IMR-90 (cell line): ENCODE measurements at regions not wholly inside any gene's neighbourhood (a gene's known extent, or its start where the extent isn't known, plus 50 kb on each side); places are given as distances from the start of the nearest gene placed in this dataset.

ENCODE experiments used
- ATAC-seq: fragments of 200-7000 bp; cut with Tn5 transposase; 2 replicates; pipeline ENCODE4 v1.9.1; 2020; ENCODE audit warnings: low read depth, mild to moderate bottlenecking, moderate library complexity
- BruUV-seq: library from RNA; stranded (reverse); fragments of 400-500 nt; replicated peaks from 2 replicates; lab custom pipeline; 2021; lab: Mats Ljungman, UMichigan
- CTCF ChIA-PET: fragments of 300-600 bp; formaldehyde crosslinking; extraction: SDS; loops from one replicate; lab custom pipeline; 2021; ENCODE audit warnings: antibody characterized with exemption; lab: Yijun Ruan, JAX
- POLR2A ChIA-PET: fragments of 300-600 bp; sonication (Branson Sonifier 250); formaldehyde crosslinking; loops from one replicate; lab custom pipeline; 2022; ENCODE audit warnings: antibody characterized with exemption; ENCODE audit not compliant: unreplicated experiment; lab: Charles Lee
- DNase-seq: peaks from one replicate; pipeline ENCODE4 v3.0.0; 2013
- H2AFZ ChIP-seq: replicated peaks from 2 replicates; pipeline ENCODE3; 2013; ENCODE audit warnings: low read length, mild to moderate bottlenecking; ENCODE audit not compliant: poor library complexity
- H2AK5ac ChIP-seq: 2 replicates; pipeline ENCODE4 v1.6.1; 2013; ENCODE audit warnings: low read depth, low read length, inconsistent platforms
- H2AK9ac ChIP-seq: replicated peaks from 2 replicates; pipeline ENCODE3; 2013; ENCODE audit warnings: mild to moderate bottlenecking, low read depth, low read length, moderate library complexity; ENCODE audit not compliant: poor library complexity
- H2BK120ac ChIP-seq: 2 replicates; pipeline ENCODE4 v1.6.1; 2013; ENCODE audit warnings: low read depth, low read length, inconsistent platforms
- H2BK15ac ChIP-seq: 3 replicates; pipeline ENCODE4 v1.6.1; 2013; ENCODE audit warnings: low read depth, low read length, inconsistent platforms
- H2BK20ac ChIP-seq: 2 replicates; pipeline ENCODE4 v1.6.1; 2013; ENCODE audit warnings: low read depth, mild to moderate bottlenecking, inconsistent platforms, low read length, moderate library complexity
- H2BK5ac ChIP-seq: 2 replicates; pipeline ENCODE4 v1.6.1; 2013; ENCODE audit warnings: mild to moderate bottlenecking, low read depth, low read length, inconsistent platforms; ENCODE audit not compliant: poor library complexity, severe bottlenecking
- H3K14ac ChIP-seq: replicated peaks from 2 replicates; pipeline ENCODE4 v1.6.1; 2013; ENCODE audit warnings: low read depth, low read length, inconsistent platforms
- H3K18ac ChIP-seq: 2 replicates; pipeline ENCODE4 v1.6.1; 2013; ENCODE audit warnings: low read depth, low read length, control low read depth
- H3K23ac ChIP-seq: 2 replicates; pipeline ENCODE4 v1.6.1; 2013; ENCODE audit warnings: low read depth, low read length, inconsistent platforms
- H3K27ac ChIP-seq: 2 replicates; pipeline ENCODE4 v1.5.1; 2013; ENCODE audit warnings: mild to moderate bottlenecking, control low read depth, low read length; ENCODE audit not compliant: insufficient read depth
- H3K27me3 ChIP-seq: 2 replicates; pipeline ENCODE4 v1.6.1; 2013; ENCODE audit warnings: low read length; ENCODE audit not compliant: control insufficient read depth, insufficient read depth
- H3K36me3 ChIP-seq: 2 replicates; pipeline ENCODE4 v1.6.1; 2013; ENCODE audit warnings: low read length, mixed read lengths; ENCODE audit not compliant: control insufficient read depth, insufficient read depth
- H3K4ac ChIP-seq: 2 replicates; pipeline ENCODE4 v1.6.1; 2013; ENCODE audit warnings: low read depth, low read length, inconsistent platforms
- H3K4me1 ChIP-seq: 2 replicates; pipeline ENCODE4 v1.6.1; 2013; ENCODE audit warnings: low read length, mixed read lengths; ENCODE audit not compliant: control insufficient read depth, insufficient read depth
- H3K4me2 ChIP-seq: 2 replicates; pipeline ENCODE4 v1.6.1; 2013; ENCODE audit warnings: low read depth, mild to moderate bottlenecking, control low read depth, low read length, moderate library complexity
- H3K4me3 ChIP-seq: 2 replicates; pipeline ENCODE4 v1.5.1; 2013; ENCODE audit warnings: low read depth, mild to moderate bottlenecking, control low read depth, low read length, moderate library complexity; ENCODE audit not compliant: insufficient read depth
- H3K56ac ChIP-seq: 2 replicates; pipeline ENCODE4 v1.6.1; 2013; ENCODE audit warnings: low read length, inconsistent platforms; ENCODE audit not compliant: insufficient read depth; ENCODE audit errors: extremely low read depth
- H3K79me1 ChIP-seq, 2 experiments: 2 replicates each; pipeline ENCODE4 v1.6.1; 2013; ENCODE audit warnings: low read length in 2 of 2, inconsistent platforms in 1 of 2, low read depth in 1 of 2
- H3K9ac ChIP-seq: 2 replicates; pipeline ENCODE4 v1.6.1; 2013; ENCODE audit warnings: low read depth, low read length, control low read depth
- H3K9me1 ChIP-seq: 2 replicates; pipeline ENCODE4 v1.6.1; 2013; ENCODE audit warnings: low read length, inconsistent platforms; ENCODE audit not compliant: insufficient read depth
- H3K9me3 ChIP-seq: 2 replicates; pipeline ENCODE4 v1.6.1; 2013; ENCODE audit warnings: low read length; ENCODE audit not compliant: control insufficient read depth, insufficient read depth
- H4K20me1 ChIP-seq: 2 replicates; pipeline ENCODE4 v1.6.1; 2013; ENCODE audit warnings: low read length, inconsistent platforms; ENCODE audit not compliant: insufficient read depth
- H4K5ac ChIP-seq: 2 replicates; pipeline ENCODE4 v1.6.1; 2013; ENCODE audit warnings: mild to moderate bottlenecking, low read depth, low read length, control low read depth
- H4K8ac ChIP-seq, 2 experiments: 2 replicates each; pipeline ENCODE4 v1.6.1; 2013; ENCODE audit warnings: low read depth in 2 of 2, low read length in 2 of 2, control low read depth in 1 of 2, inconsistent platforms in 1 of 2
- H4K91ac ChIP-seq: 2 replicates; pipeline ENCODE4 v1.6.1; 2013; ENCODE audit warnings: low read depth, low read length, inconsistent platforms; ENCODE audit not compliant: insufficient read depth
- CEBPB ChIP-seq: IDR thresholded peaks from 2 replicates; pipeline ENCODE4 v1.6.1; 2012; ENCODE audit warnings: low read depth, low read length, improper control_type of control experiment
- RAD21 ChIP-seq: IDR thresholded peaks from 2 replicates; pipeline ENCODE4 v1.6.1; 2012; ENCODE audit warnings: low read length, improper control_type of control experiment
- SMC3 ChIP-seq: fragments of 150-350 bp; IDR thresholded peaks from 2 replicates; pipeline ENCODE4 v1.6.1; 2016; ENCODE audit warnings: low read depth, mild to moderate bottlenecking, antibody characterized with exemption, low read length, moderate library complexity
- USF2 ChIP-seq: fragments of 150-350 bp; IDR thresholded peaks from 2 replicates; pipeline ENCODE4 v1.6.1; 2017; ENCODE audit warnings: mild to moderate bottlenecking, antibody characterized with exemption, low read length, low read depth
- dilution Hi-C: fragments of 300-500 bp; cut with HindIII; formaldehyde crosslinking; loops from one replicate; pipeline ENCODE4 v1.14.3; 2018; ENCODE audit warnings: low sequenced_read_pairs; ENCODE audit not compliant: unreplicated experiment
- in situ Hi-C: fragments of 300-500 bp; cut with MboI; formaldehyde crosslinking; loops from 3 replicates; pipeline ENCODE4 v1.14.3; 2019; ENCODE audit warnings: low sequenced_read_pairs, inconsistent platforms, mixed read lengths
- intact Hi-C: fragments of 100-400 bp; cut with micrococcal nuclease; formaldehyde crosslinking; loops from 2 replicates; pipeline ENCODE4 v1.10.0; 2022

DNA sequence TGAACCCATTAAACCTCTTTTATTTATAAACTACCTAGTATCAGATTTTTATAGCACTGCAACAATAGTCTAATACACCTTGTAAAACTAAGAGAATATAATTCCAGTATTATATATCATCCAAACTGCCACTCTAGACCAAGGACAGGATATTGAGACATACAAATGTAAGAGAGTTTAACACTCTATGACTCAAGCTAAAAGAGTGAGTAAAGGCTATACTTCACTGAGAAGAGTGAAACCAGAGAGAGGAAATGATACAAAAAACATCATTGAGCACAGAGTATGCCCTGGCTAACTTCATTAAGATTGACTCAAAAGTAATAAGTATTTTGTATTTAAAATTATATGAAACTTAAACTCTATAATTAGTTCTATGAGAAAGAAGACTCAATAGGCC lies 1951.9 kb upstream of the SEL1L start:
- CTCF ChIA-PET: no interaction called here
- Histone ChIP-seq H3K27me3 (no peaks in the 10 kb centered on the region), H3K4me1 (0 out of 2 replicates have a peak, but pooled peaks cover 1% of the 10 kb centered on the region), H3K9me3 (no peaks in the 10 kb centered on the region), H3K18ac (no peak overlapping the region), H2BK120ac (no peak overlapping the region), H4K5ac (no peak overlapping the region), H2BK15ac (no peak overlapping the region), H2BK20ac (no peak overlapping the region), H3K4ac (no peak overlapping the region), H2AFZ (no peak overlapping the region), H3K9ac (no peak overlapping the region), H3K27ac (no peak overlapping the region), H3K4me3 (no peak overlapping the region), H3K36me3 (no peaks in the 10 kb centered on the region), H4K20me1 (no peaks in the 10 kb centered on the region), H3K14ac (no peak overlapping the region), H2AK9ac (no peak overlapping the region), H4K8ac (no peak overlapping the region), H3K9me1 (no peaks in the 10 kb centered on the region), H3K23ac (no peak overlapping the region), H2AK5ac (no peak overlapping the region), H3K56ac (no peak overlapping the region), H3K4me2 (no peak overlapping the region), H3K79me1 (no peaks in the 10 kb centered on the region), H2BK5ac (no peak overlapping the region), H4K91ac (no peak overlapping the region)
- TF ChIP-seq USF2 (no peak), RAD21 (no peak), SMC3 (no peak), CEBPB (0 out of 2 replicates have a peak, but pooled peaks have one; percentile 4)
- POLR2A ChIA-PET: no interaction called here
- DNase-seq: peak; percentile 44
- no TSS peak for BruUV-seq
- in situ Hi-C loops: no loop called here
- no peak for ATAC-seq
- intact Hi-C loops: loop anchor here (10.0 kb wide), 1 partner anchor 429 kb away; no protein-coding TSS in a partner anchor
- dilution Hi-C loops: no loop called here
